AG04450 (cell line): ENCODE measurements at regions not wholly inside any gene's neighbourhood (a gene's known extent, or its start where the extent isn't known, plus 50 kb on each side); places are given as distances from the start of the nearest gene placed in this dataset.

ENCODE experiments used
- CTCF ChIA-PET: fragments of 300-600, 350-600 bp; formaldehyde crosslinking; extraction: SDS; loops from one replicate; lab custom pipeline; 2022; ENCODE audit warnings: antibody characterized with exemption, inconsistent platforms; lab: Charles Lee
- POLR2A ChIA-PET: fragments of 350-600 bp; formaldehyde crosslinking; extraction: SDS; loops from one replicate; lab custom pipeline; 2021; ENCODE audit warnings: antibody characterized with exemption, inconsistent platforms; lab: Yijun Ruan, JAX
- DNase-seq: peaks from one replicate; pipeline ENCODE4 v3.0.0-alpha.2; 2011; ENCODE audit warnings: low read depth, low spot score
- H3K27ac ChIP-seq: one replicate; pipeline ENCODE4 v1.5.1; 2012; ENCODE audit warnings: low read depth, low read length, control low read depth
- H3K27me3 ChIP-seq: one replicate; pipeline ENCODE4 v1.6.0; 2012; ENCODE audit warnings: low read length; ENCODE audit not compliant: control insufficient read depth, insufficient read depth
- H3K4me3 ChIP-seq: 2 replicates; pipeline ENCODE4 v1.5.1; 2011; ENCODE audit warnings: mild to moderate bottlenecking, low read depth, low read length, control low read depth
- H3K9me3 ChIP-seq: 2 replicates; pipeline ENCODE4 v1.5.1; 2012; ENCODE audit warnings: low read length; ENCODE audit not compliant: control insufficient read depth, insufficient read depth
- CTCF ChIP-seq: IDR thresholded peaks from 2 replicates; pipeline ENCODE4 v1.5.1; 2011; ENCODE audit warnings: low read depth, low read length, control low read depth, inconsistent platforms

GRCh38 chr22:47294576-47294975 is 532.1 kb downstream of the TBC1D22A start:
- no peak for TF ChIP-seq CTCF
- no peak overlapping the region for H3K4me3 ChIP-seq
- POLR2A ChIA-PET: no interaction called here
- CTCF ChIA-PET: interaction anchor here (0.6 kb wide), 1 partner anchor 13 kb away, joined by 3 read pairs; no protein-coding TSS in a partner anchor
- no peaks in the 10 kb centered on the region for H3K27me3 ChIP-seq
- H3K27ac ChIP-seq: no peak overlapping the region
- no peak for DNase-seq
- peaks cover 21% of the 10 kb centered on the region for H3K9me3 ChIP-seq

DNA sequence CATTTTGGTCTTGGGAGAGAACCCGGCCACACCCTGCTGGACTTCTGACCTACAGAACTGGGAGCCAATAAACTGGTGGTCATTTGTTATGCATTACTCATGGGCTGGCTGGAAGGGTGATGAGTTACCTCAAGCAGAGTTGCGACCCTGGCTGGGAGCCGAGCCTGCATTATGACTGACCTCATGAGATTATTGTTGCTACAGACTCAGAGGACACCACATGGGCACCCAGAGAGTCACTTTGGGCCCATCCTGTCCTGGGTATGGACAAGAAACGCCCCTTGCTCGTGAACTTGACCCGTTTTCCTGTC is 531.7 kb downstream of the TBC1D22A start:
- no peak for DNase-seq
- Histone ChIP-seq H3K9me3 (peaks cover 17% of the 10 kb centered on the region), H3K4me3 (no peak overlapping the region), H3K27me3 (no peaks in the 10 kb centered on the region), H3K27ac (no peak overlapping the region)
- ChIA-PET POLR2A (no interaction called here), CTCF (interaction anchor here (0.6 kb wide), 1 partner anchor 13 kb away, joined by 3 read pairs; no protein-coding TSS in a partner anchor)
- TF ChIP-seq CTCF: no peak

DNA sequence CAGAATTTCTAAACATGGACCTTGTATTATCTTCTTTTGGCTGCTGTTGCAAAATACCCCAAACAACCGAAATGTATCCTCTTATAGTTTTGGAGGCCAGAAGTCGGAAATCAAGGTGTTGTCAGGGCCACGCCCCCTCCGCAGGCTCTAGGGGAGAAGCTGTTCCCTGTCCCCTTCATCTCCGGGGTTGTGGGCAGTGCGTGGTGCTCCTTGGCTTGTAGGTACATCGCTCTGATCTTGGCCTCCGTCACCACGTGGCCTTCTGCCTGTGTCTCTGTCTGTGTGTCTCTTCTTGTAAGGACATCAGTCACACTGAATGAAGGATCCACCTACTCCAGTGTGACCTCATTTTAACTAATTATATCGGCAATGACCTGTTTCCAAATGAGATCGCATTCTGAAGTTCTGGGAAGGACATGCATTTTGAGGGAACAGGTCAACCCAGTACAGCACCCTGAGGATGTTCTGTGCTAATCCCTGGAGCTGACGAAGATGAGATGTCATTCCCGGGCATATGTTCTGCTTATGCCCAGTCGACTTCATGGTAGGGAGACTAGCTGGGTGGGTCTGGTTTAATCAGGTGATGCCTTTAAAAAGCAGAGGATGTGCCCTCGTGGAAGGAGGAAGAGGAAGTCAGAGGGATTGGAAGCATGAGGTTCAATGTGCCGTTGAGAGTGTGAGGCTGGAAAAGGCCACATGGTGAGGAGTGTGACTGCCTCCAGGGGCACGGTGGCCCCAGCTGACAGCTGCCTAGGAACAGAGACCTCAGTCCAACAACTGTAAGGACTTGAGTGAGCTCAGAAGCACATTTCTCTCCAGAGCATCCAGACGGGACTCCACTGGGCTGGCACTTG is 531.1 kb downstream of the TBC1D22A start:
- no peak for TF ChIP-seq CTCF
- Histone ChIP-seq H3K9me3 (peaks cover 17% of the 10 kb centered on the region), H3K4me3 (no peak overlapping the region), H3K27ac (no peak overlapping the region), H3K27me3 (no peaks in the 10 kb centered on the region)
- ChIA-PET POLR2A (no interaction called here), CTCF (no interaction called here)
- DNase-seq: no peak

DNA sequence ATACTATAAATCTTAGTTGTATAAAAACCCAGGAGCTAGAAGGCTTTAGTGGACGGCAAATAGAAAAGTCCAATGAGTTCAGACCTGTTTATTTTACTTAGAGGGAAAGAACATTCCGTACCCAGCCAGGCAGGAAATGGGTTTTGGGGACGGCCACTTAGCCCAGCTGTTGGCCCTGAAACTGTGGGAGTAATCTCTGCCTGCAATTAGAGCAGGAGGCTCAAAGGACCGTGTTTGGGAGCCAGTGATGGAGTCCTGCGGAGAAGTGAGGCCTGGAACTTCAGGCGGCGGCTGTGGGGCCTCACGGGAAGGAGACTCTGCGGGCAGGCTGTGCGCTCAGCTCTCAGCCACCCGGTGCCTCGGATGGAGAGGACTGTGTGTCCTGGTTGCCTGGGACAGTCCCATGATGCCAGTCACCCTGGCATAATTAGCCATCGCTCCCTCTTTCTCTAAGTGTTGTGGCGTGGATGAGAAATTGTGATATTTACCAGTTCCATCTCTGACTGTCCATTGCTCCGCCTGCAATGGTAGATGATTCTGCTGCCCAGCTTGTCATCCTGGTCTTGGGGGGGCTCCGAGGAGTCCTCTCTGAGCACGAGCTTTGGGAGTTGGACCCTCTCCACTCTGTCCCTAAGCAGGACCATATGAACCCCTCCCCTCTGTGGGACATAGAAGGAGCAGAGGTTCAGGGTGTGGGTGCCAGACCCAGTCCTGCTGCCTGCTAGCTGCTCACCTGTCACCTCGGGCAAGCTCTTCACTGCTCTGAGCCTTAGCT is 530.3 kb downstream of the TBC1D22A start:
- Histone ChIP-seq H3K27me3 (no peaks in the 10 kb centered on the region), H3K9me3 (peaks cover 13% of the 10 kb centered on the region), H3K4me3 (no peak overlapping the region), H3K27ac (no peak overlapping the region)
- no peak for TF ChIP-seq CTCF
- DNase-seq: no peak
- POLR2A ChIA-PET: no interaction called here
- CTCF ChIA-PET: no interaction called here
